ENCODE measurements at regions not wholly inside any gene's neighbourhood (a gene's known extent, or its start where the extent isn't known, plus 50 kb on each side); places are given as distances from the start of the nearest gene placed in this dataset.
"Not testable (repeated sequence)": the region's sequence is repeated elsewhere in the genome, so short reads cannot be mapped to it uniquely, and the experiment has no call there.

- no peaks in the 10 kb centered on the region; the same call in 1 of the 2 replicates for H3K9me3 ChIP-seq
- H3K27me3 ChIP-seq, result no peaks in the 10 kb centered on the region
- DNase-seq, result peak; percentile 42
- H3K4me3 ChIP-seq, result no peak overlapping the region
- H3K36me3 ChIP-seq, result no peaks in the 10 kb centered on the region
Measured at GRCh38 chrX:7372825-7373525, 225.0 kb upstream of the PUDP start.

GRCh38 chrX:7362111-7362510, 214.2 kb upstream of the PUDP start:
- Histone ChIP-seq H3K4me3 (no peak overlapping the region), H3K9me3 (no peaks in the 10 kb centered on the region), H3K27me3 (no peaks in the 10 kb centered on the region), H3K36me3 (no peaks in the 10 kb centered on the region)
- no peak for DNase-seq

GRCh38 chrX:7351926-7352325, 204.0 kb upstream of the PUDP start:
- no peaks in the 10 kb centered on the region for H3K36me3 ChIP-seq
- no peak for DNase-seq
- no peak overlapping the region for H3K4me3 ChIP-seq
- H3K9me3 ChIP-seq, result no peaks in the 10 kb centered on the region
- no peaks in the 10 kb centered on the region for H3K27me3 ChIP-seq

GRCh38 chrX:7347465-7347864, 199.5 kb upstream of the PUDP start:
- Histone ChIP-seq H3K27me3 (no peaks in the 10 kb centered on the region), H3K4me3 (no peak overlapping the region), H3K9me3 (no peaks in the 10 kb centered on the region), H3K36me3 (no peaks in the 10 kb centered on the region)
- no peak for DNase-seq

- DNase-seq, result no peak
- Histone ChIP-seq H3K9me3 (no peaks in the 10 kb centered on the region), H3K27me3 (no peaks in the 10 kb centered on the region), H3K4me3 (no peak overlapping the region), H3K36me3 (no peaks in the 10 kb centered on the region)
Measured at GRCh38 chrX:7346021-7346420, 198.1 kb upstream of the PUDP start.

GRCh38 chrX:7343181-7343580, 195.2 kb upstream of the PUDP start:
- DNase-seq, result no peak
- Histone ChIP-seq H3K27me3 (no peaks in the 10 kb centered on the region), H3K36me3 (no peaks in the 10 kb centered on the region), H3K4me3 (no peak overlapping the region), H3K9me3 (no peaks in the 10 kb centered on the region)

- DNase-seq, H3K4me3 ChIP-seq, H3K27me3 ChIP-seq, H3K36me3 ChIP-seq, H3K9me3 ChIP-seq: not testable (repeated sequence)
Measured at GRCh38 chrX:7335816-7336362, 187.9 kb upstream of the PUDP start.

- Histone ChIP-seq H3K27me3 (no peaks in the 10 kb centered on the region), H3K36me3 (no peaks in the 10 kb centered on the region; the same call in 1 of the 2 replicates), H3K9me3 (no peaks in the 10 kb centered on the region; the same call in 1 of the 2 replicates), H3K4me3 (no peak overlapping the region)
- peak; percentile 42 for DNase-seq
Measured at GRCh38 chrX:7334253-7334935, 186.4 kb upstream of the PUDP start.

GRCh38 chrX:7330971-7331746, 183.2 kb upstream of the PUDP start:
- no peak overlapping the region for H3K4me3 ChIP-seq
- H3K27me3 ChIP-seq, result no peaks in the 10 kb centered on the region
- no peaks in the 10 kb centered on the region; the same call in 1 of the 2 replicates for H3K9me3 ChIP-seq
- peak; percentile 72 for DNase-seq
- H3K36me3 ChIP-seq, result no peaks in the 10 kb centered on the region

GRCh38 chrX:7330556-7330955, 182.6 kb upstream of the PUDP start:
- H3K9me3 ChIP-seq, result no peaks in the 10 kb centered on the region; the same call in 1 of the 2 replicates
- no peaks in the 10 kb centered on the region for H3K27me3 ChIP-seq
- no peak overlapping the region for H3K4me3 ChIP-seq
- no peaks in the 10 kb centered on the region for H3K36me3 ChIP-seq
- DNase-seq, result no peak

- H3K4me3 ChIP-seq, result no peak overlapping the region
- DNase-seq, result no peak
- H3K9me3 ChIP-seq, result no peaks in the 10 kb centered on the region
- no peaks in the 10 kb centered on the region for H3K36me3 ChIP-seq
- H3K27me3 ChIP-seq, result no peaks in the 10 kb centered on the region
Measured at GRCh38 chrX:7318661-7319060, 170.7 kb upstream of the PUDP start.

- Histone ChIP-seq H3K4me3 (no peak overlapping the region), H3K9me3 (no peaks in the 10 kb centered on the region)
- DNase-seq, result no peak
Measured at GRCh38 chrX:7318241-7318640, 170.3 kb upstream of the PUDP start.

GRCh38 chrX:7316887-7317286, 168.9 kb upstream of the PUDP start:
- H3K4me3 ChIP-seq, result no peak overlapping the region

More at GRCh38 chrX:7318241-7318640, 170.3 kb upstream of the PUDP start:
- Histone ChIP-seq H3K27me3 (no peaks in the 10 kb centered on the region), H3K36me3 (no peaks in the 10 kb centered on the region)

GRCh38 chrX:7316280-7316679, 168.3 kb upstream of the PUDP start:
- Histone ChIP-seq H3K27me3 (no peaks in the 10 kb centered on the region), H3K36me3 (no peaks in the 10 kb centered on the region), H3K9me3 (no peaks in the 10 kb centered on the region), H3K4me3 (no peak overlapping the region)
- DNase-seq, result no peak

More at GRCh38 chrX:7316887-7317286, 168.9 kb upstream of the PUDP start:
- no peaks in the 10 kb centered on the region for H3K36me3 ChIP-seq
- no peaks in the 10 kb centered on the region for H3K27me3 ChIP-seq
- H3K9me3 ChIP-seq, result no peaks in the 10 kb centered on the region
- DNase-seq, result no peak

GRCh38 chrX:7314425-7314824, 166.5 kb upstream of the PUDP start:
- Histone ChIP-seq H3K27me3 (no peaks in the 10 kb centered on the region), H3K9me3 (no peaks in the 10 kb centered on the region), H3K4me3 (no peak overlapping the region), H3K36me3 (no peaks in the 10 kb centered on the region)
- DNase-seq, result no peak

GRCh38 chrX:7307720-7308119, 159.8 kb upstream of the PUDP start:
- Histone ChIP-seq H3K36me3 (no peaks in the 10 kb centered on the region), H3K9me3 (no peaks in the 10 kb centered on the region), H3K27me3 (no peaks in the 10 kb centered on the region), H3K4me3 (no peak overlapping the region)
- no peak for DNase-seq

GRCh38 chrX:7294483-7294882, 146.5 kb upstream of the PUDP start:
- no peak for DNase-seq
- Histone ChIP-seq H3K36me3 (no peaks in the 10 kb centered on the region), H3K4me3 (no peak overlapping the region), H3K27me3 (no peaks in the 10 kb centered on the region), H3K9me3 (no peaks in the 10 kb centered on the region)
